MM.1S (cell line): ENCODE measurements at regions not wholly inside any gene's neighbourhood (a gene's known extent, or its start where the extent isn't known, plus 50 kb on each side); places are given as distances from the start of the nearest gene placed in this dataset.

Experiments
- DNase-seq: peaks from one replicate; pipeline ENCODE4 v3.0.0-alpha.2; 2015
- H2AFZ ChIP-seq: fragments of 300-600 bp; sonication (generic); 2 replicates; pipeline ENCODE4 v1.6.0; 2016; ENCODE audit warnings: antibody characterized with exemption, low read length
- H3F3A ChIP-seq: fragments of 300-600 bp; sonication (generic); 2 replicates; pipeline ENCODE4 v1.6.1; 2016; ENCODE audit warnings: mild to moderate bottlenecking, antibody characterized with exemption, low read length, moderate library complexity, mixed read lengths; ENCODE audit not compliant: insufficient read depth
- H3K27ac ChIP-seq: fragments of 300-600 bp; sonication (generic); 2 replicates; pipeline ENCODE4 v1.5.1; 2016; ENCODE audit warnings: mild to moderate bottlenecking, low read length
- H3K27me3 ChIP-seq: fragments of 300-600 bp; sonication (generic); replicated peaks from 2 replicates; pipeline ENCODE4 v1.6.0; 2016; ENCODE audit warnings: low read length; ENCODE audit not compliant: insufficient read depth
- H3K36me3 ChIP-seq: fragments of 300-600 bp; sonication (generic); replicated peaks from 2 replicates; pipeline ENCODE4 v1.6.1; 2016; ENCODE audit warnings: mild to moderate bottlenecking, low read length, mixed read lengths; ENCODE audit not compliant: insufficient read depth
- H3K4me1 ChIP-seq: fragments of 300-600 bp; sonication (generic); 2 replicates; pipeline ENCODE4 v1.6.1; 2016; ENCODE audit warnings: low read length, mixed read lengths
- H3K4me2 ChIP-seq: fragments of 300-600 bp; sonication (generic); 2 replicates; pipeline ENCODE4 v1.6.0; 2016; ENCODE audit warnings: low read depth, low read length
- H3K4me3 ChIP-seq: fragments of 300-600 bp; sonication (generic); 2 replicates; pipeline ENCODE4 v1.5.1; 2016; ENCODE audit warnings: low read length, mixed read lengths
- H3K79me2 ChIP-seq: fragments of 300-600 bp; sonication (generic); 2 replicates; pipeline ENCODE4 v1.6.1; 2016; ENCODE audit warnings: mixed run types, low read length, mixed read lengths
- H3K9ac ChIP-seq: fragments of 300-600 bp; sonication (generic); 2 replicates; pipeline ENCODE4 v1.6.1; 2016; ENCODE audit warnings: low read length, mixed read lengths
- H3K9me2 ChIP-seq: fragments of 300-600 bp; sonication (generic); replicated peaks from 2 replicates; pipeline ENCODE4 v1.6.1; 2016; ENCODE audit warnings: mild to moderate bottlenecking, low read length, mixed read lengths; ENCODE audit not compliant: insufficient read depth
- H3K9me3 ChIP-seq: fragments of 300-600 bp; sonication (generic); replicated peaks from 2 replicates; pipeline ENCODE4 v1.6.1; 2016; ENCODE audit warnings: mild to moderate bottlenecking, low read length, mixed read lengths; ENCODE audit not compliant: insufficient read depth
- H4K20me1 ChIP-seq: fragments of 300-600 bp; sonication (generic); 2 replicates; pipeline ENCODE4 v1.6.1; 2016; ENCODE audit warnings: mild to moderate bottlenecking, low read length, moderate library complexity, mixed read lengths; ENCODE audit not compliant: insufficient read depth
- EZH2 ChIP-seq: fragments of 300-600 bp; sonication (generic); optimal IDR thresholded peaks from 2 replicates; pipeline ENCODE3; 2017; ENCODE audit warnings: low read depth, mild to moderate bottlenecking, antibody characterized with exemption, low read length, mixed read lengths
- EZH2phosphoT487 ChIP-seq: fragments of 300-600 bp; sonication (generic); IDR thresholded peaks from 2 replicates; pipeline ENCODE4 v1.6.1; 2018; ENCODE audit warnings: antibody characterized with exemption, low read length
- TF ChIP-seq, protein P1 (sequence below): fragments of 300-600 bp; sonication (generic); IDR thresholded peaks from 2 replicates; pipeline ENCODE4 v1.5.1; 2016; ENCODE audit warnings: antibody characterized with exemption, low read length, mixed read lengths

DNA sequence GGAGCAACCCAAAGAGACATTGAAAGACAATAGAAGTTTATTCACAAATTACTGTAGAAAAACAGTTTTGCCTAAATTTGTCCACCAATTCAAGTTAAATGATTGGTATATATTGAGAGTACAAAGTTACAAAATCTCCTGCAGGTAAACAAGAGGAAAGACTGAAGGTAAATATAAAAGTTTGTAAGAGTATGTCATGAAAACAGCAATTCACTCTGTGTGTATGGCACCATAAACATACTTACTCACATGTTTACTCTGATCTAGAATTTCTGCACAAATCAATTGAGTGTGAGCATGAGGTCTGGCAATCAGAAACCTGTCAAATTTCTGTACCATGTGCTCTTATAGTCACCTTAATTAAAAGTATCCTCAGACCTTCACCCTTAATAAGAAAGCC, 800.9 kb upstream of the MBL2 start:
- Histone ChIP-seq H3K27me3 (no peaks in the 10 kb centered on the region), H3K36me3 (no peaks in the 10 kb centered on the region), H3K9me2 (no peaks in the 10 kb centered on the region), H4K20me1 (no peaks in the 10 kb centered on the region), H3K4me3 (no peak overlapping the region), H3K9me3 (no peaks in the 10 kb centered on the region), H2AFZ (no peak overlapping the region), H3K4me2 (no peak overlapping the region), H3K9ac (no peak overlapping the region), H3F3A (no peaks in the 10 kb centered on the region), H3K27ac (no peak overlapping the region), H3K4me1 (no peaks in the 10 kb centered on the region), H3K79me2 (no peaks in the 10 kb centered on the region)
- no peak for TF ChIP-seq EZH2phosphoT487
- DNase-seq = no peak

DNA sequence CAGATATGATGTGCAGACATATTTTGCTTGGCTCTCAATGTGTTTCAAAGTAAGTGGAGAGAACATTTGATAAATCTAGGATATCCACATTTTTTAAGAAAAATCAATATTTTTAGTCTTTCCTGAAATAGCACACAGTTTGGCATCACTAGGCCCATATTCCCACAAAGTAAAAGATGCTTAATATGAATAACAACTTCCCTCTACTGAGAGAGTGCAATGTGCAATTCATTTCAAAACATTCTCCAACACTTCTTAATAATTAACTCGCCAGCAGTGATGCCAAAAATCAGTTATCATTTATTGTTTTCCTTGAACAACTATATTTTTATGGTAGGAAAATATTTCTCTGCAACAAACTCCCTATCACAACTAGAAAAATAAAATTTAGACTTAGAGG, 800.2 kb upstream of the MBL2 start:
- Histone ChIP-seq H3K9me3 (no peaks in the 10 kb centered on the region), H3K27me3 (no peaks in the 10 kb centered on the region), H2AFZ (no peak overlapping the region), H3K9ac (no peak overlapping the region), H3K4me3 (no peak overlapping the region), H3F3A (no peaks in the 10 kb centered on the region), H3K4me2 (no peak overlapping the region), H4K20me1 (no peaks in the 10 kb centered on the region), H3K27ac (no peak overlapping the region), H3K79me2 (no peaks in the 10 kb centered on the region), H3K9me2 (no peaks in the 10 kb centered on the region), H3K36me3 (no peaks in the 10 kb centered on the region), H3K4me1 (no peaks in the 10 kb centered on the region)
- TF ChIP-seq EZH2 (no peak), EZH2phosphoT487 (no peak)
- TF ChIP-seq, protein P1, sequence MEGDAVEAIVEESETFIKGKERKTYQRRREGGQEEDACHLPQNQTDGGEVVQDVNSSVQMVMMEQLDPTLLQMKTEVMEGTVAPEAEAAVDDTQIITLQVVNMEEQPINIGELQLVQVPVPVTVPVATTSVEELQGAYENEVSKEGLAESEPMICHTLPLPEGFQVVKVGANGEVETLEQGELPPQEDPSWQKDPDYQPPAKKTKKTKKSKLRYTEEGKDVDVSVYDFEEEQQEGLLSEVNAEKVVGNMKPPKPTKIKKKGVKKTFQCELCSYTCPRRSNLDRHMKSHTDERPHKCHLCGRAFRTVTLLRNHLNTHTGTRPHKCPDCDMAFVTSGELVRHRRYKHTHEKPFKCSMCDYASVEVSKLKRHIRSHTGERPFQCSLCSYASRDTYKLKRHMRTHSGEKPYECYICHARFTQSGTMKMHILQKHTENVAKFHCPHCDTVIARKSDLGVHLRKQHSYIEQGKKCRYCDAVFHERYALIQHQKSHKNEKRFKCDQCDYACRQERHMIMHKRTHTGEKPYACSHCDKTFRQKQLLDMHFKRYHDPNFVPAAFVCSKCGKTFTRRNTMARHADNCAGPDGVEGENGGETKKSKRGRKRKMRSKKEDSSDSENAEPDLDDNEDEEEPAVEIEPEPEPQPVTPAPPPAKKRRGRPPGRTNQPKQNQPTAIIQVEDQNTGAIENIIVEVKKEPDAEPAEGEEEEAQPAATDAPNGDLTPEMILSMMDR = no peak
- no peak for DNase-seq

DNA sequence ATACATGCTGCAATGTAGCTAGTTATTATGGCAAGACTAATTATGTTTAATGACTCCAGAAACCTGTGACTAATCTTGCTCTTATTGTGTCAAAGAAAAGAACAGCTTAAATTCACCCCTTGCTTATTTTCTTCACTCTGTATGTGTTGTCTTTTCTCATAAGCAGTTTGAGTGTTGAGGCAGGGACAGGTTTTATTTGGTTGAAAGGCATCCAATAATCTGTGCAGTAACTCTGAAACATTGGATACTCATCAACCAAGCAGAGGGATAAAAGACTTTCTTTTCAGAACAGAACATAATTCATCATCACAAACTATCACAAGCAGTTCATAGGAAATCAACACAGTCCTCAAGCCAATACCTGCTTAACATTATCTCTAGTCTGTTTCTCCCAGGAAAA, 797.6 kb upstream of the MBL2 start:
- no peak overlapping the region for H2AFZ ChIP-seq
- TF ChIP-seq, protein P1 = no peak
- TF ChIP-seq EZH2 (no peak), EZH2phosphoT487 (no peak)

DNA sequence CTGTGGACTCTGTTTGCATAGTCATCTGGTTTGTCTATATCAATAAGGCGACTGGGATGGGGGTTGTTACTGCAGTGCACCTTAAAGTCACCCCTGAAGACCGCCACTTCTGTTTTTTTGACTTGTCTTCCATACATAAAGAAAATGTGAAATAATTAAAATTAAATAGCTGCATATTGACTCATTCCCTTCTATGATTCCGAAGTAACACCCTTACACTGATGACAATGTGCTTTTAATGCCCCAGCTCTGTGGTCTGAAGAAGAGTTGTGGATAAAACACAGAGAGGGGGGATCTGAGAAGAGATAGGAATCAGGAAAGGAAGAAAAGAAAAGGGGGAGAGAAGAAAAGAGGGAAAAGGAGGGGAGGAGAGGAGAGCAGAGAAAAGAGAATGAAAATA, 796.9 kb upstream of the MBL2 start:
- TF ChIP-seq EZH2 = no peak
- TF ChIP-seq EZH2phosphoT487 = no peak
- TF ChIP-seq, protein P1 = no peak
- Histone ChIP-seq H3K36me3 (no peaks in the 10 kb centered on the region), H3K79me2 (no peaks in the 10 kb centered on the region)

More for the DNA sequence above, 797.6 kb upstream of the MBL2 start:
- Histone ChIP-seq H3K79me2 (no peaks in the 10 kb centered on the region), H3K27ac (no peak overlapping the region), H3F3A (no peaks in the 10 kb centered on the region), H4K20me1 (no peaks in the 10 kb centered on the region), H3K9me2 (no peaks in the 10 kb centered on the region), H3K9me3 (no peaks in the 10 kb centered on the region), H3K4me2 (no peak overlapping the region), H3K4me1 (no peaks in the 10 kb centered on the region), H3K4me3 (no peak overlapping the region), H3K27me3 (no peaks in the 10 kb centered on the region), H3K36me3 (no peaks in the 10 kb centered on the region), H3K9ac (no peak overlapping the region)
- DNase-seq = no peak

More for the DNA sequence above, 796.9 kb upstream of the MBL2 start:
- Histone ChIP-seq H3K9me3 (no peaks in the 10 kb centered on the region), H3F3A (no peaks in the 10 kb centered on the region), H3K27me3 (no peaks in the 10 kb centered on the region), H3K27ac (no peak overlapping the region), H3K4me3 (no peak overlapping the region), H4K20me1 (no peaks in the 10 kb centered on the region), H2AFZ (no peak overlapping the region), H3K9me2 (no peaks in the 10 kb centered on the region), H3K4me2 (no peak overlapping the region), H3K9ac (no peak overlapping the region), H3K4me1 (no peaks in the 10 kb centered on the region)
- DNase-seq = no peak
